ENCODE measurements at regions not wholly inside any gene's neighbourhood (a gene's known extent, or its start where the extent isn't known, plus 50 kb on each side); places are given as distances from the start of the nearest gene placed in this dataset.

DNA sequence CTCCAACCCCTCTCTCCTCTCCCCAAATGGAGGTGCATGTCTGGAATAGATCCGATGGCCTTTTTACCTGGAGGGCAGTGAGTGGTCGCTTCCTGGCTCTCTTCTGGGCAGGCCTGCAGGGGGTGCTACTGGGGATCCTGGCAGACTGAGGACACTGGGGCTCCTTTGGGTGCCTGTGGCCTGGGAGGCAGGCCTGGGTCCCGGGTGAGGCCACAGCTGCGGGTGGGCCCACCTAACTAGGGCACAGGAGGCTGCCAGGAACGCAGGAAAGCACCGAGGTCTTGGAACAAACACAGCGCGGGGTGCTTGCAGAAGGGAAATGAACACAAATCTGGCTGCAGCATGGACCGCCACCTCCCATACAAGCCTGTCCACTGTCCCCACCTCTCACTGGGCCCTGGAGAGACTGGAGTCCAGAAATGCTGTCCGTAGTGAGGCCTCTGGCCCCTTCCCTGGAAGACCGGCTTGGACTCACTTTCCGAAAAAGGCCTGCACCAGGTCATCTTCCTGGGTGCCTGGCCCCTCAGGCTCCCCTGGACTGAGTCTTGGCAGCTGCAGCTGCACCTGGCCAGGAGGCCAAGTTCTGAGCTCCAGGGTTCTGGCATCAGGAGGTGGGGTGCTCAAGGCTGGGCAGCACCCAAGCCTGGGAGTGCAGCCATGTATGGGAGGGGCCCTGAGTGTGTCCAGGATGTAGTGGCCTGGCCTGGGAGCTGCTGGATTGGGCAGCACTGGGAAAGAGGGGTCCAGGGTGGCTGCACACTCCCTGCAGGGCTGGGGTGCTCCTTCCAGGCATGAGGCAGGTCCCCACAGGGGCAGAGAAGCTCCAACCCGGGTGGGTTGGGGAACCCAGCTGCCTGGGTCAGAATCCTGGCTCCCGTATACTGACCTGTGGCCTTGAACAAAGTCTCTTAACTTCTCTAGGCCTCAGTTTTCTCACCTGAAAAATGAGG is 195.1 kb downstream of the IRF8 start:
- CTCF ChIA-PET = no interaction called here
- intact Hi-C loops (cut with micrococcal nuclease) = no loop called here

DNA sequence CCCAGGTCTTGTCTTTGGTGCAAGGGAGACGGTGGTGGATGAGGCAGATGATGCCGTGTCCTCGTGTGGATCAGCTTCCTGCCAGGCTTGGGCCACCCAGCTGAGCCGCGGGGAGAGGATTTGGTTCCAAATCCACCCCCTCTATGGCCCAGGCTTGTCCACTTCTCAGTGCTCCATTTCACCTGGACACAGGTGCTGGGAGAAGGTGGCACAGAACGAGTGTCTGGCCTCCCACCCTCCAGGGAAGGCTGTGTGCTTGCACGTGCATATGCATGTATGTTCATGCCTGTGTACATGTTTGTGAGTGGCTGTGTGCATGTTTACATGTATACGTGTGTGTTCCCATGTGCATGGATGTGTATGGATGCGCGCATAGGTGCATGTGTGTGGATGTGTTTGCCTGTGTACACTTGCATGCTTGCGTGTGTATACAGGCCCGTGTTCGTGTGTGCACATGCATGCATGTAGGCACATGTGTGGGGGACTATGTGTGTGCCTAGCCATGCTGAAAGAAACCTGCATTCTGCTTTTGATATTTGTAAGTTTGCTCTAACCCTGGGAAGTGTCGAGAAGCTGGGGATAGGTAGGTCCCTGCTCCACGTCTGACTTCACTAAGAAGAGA is 196.3 kb downstream of the IRF8 start:
- ChIA-PET CTCF (no interaction called here), POLR2A (ENCODE audit: unreplicated experiment) (no interaction called here)
- no peak overlapping the region for H3K4me2 ChIP-seq (ENCODE audit: low read length)
- ATAC-seq = no peak
- no peaks in the 10 kb centered on the region for H3K36me3 ChIP-seq (ENCODE audit: low read depth, low read length)
- H4K20me1 ChIP-seq (ENCODE audit: low read length) = no peaks in the 10 kb centered on the region
- no peak overlapping the region for H3K27ac ChIP-seq (ENCODE audit: low read length)
- peaks cover 16% of the 10 kb centered on the region; the same call in 1 of the 2 replicates for H3K27me3 ChIP-seq (ENCODE audit: low read length)
- H3K4me1 ChIP-seq (ENCODE audit: insufficient read depth, low read length) = no peaks in the 10 kb centered on the region
- intact Hi-C loops (cut with micrococcal nuclease) = no loop called here
- no peaks in the 10 kb centered on the region for H3K9me2 ChIP-seq (replicated peaks; ENCODE audit: low read length)
- H3K9me3 ChIP-seq (ENCODE audit: low read length) = no peaks in the 10 kb centered on the region
- TF ChIP-seq EZH2phosphoT487 (IDR thresholded peaks at IDR 0.05; ENCODE audit: borderline replicate concordance, low read length) (no peak), EZH2 (IDR thresholded peaks at IDR 0.05; ENCODE audit: low read length, unreplicated experiment) (no peak)
- TF ChIP-seq, protein P1, sequence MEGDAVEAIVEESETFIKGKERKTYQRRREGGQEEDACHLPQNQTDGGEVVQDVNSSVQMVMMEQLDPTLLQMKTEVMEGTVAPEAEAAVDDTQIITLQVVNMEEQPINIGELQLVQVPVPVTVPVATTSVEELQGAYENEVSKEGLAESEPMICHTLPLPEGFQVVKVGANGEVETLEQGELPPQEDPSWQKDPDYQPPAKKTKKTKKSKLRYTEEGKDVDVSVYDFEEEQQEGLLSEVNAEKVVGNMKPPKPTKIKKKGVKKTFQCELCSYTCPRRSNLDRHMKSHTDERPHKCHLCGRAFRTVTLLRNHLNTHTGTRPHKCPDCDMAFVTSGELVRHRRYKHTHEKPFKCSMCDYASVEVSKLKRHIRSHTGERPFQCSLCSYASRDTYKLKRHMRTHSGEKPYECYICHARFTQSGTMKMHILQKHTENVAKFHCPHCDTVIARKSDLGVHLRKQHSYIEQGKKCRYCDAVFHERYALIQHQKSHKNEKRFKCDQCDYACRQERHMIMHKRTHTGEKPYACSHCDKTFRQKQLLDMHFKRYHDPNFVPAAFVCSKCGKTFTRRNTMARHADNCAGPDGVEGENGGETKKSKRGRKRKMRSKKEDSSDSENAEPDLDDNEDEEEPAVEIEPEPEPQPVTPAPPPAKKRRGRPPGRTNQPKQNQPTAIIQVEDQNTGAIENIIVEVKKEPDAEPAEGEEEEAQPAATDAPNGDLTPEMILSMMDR (conservative IDR thresholded peaks at IDR 0.05; ENCODE audit: low read depth, low read length) = no peak
- H3K9ac ChIP-seq (ENCODE audit: low read length) = no peak overlapping the region
- no peak overlapping the region for H3K4me3 ChIP-seq (ENCODE audit: low read length)
- no peaks in the 10 kb centered on the region for H3K79me2 ChIP-seq (ENCODE audit: low read length)
- DNase-seq = no peak
- H2AFZ ChIP-seq (ENCODE audit: low read length) = no peak overlapping the region
- H3F3A ChIP-seq (ENCODE audit: low read length, unreplicated experiment) = no peaks in the 10 kb centered on the region
- BruUV-seq (replicated peaks) = no TSS peak

More for the DNA sequence above, 195.1 kb downstream of the IRF8 start:
- Histone ChIP-seq H3K4me3 (ENCODE audit: low read length) (no peak overlapping the region), H3K36me3 (ENCODE audit: low read depth, low read length) (no peaks in the 10 kb centered on the region), H3K4me2 (ENCODE audit: low read length) (no peak overlapping the region), H3K27ac (ENCODE audit: low read length) (no peak overlapping the region), H3K9me2 (replicated peaks; ENCODE audit: low read length) (no peaks in the 10 kb centered on the region), H3K9ac (ENCODE audit: low read length) (no peak overlapping the region), H4K20me1 (ENCODE audit: low read length) (no peaks in the 10 kb centered on the region), H3K79me2 (ENCODE audit: low read length) (no peaks in the 10 kb centered on the region), H3K4me1 (ENCODE audit: insufficient read depth, low read length) (no peaks in the 10 kb centered on the region), H3F3A (ENCODE audit: low read length, unreplicated experiment) (no peaks in the 10 kb centered on the region), H3K9me3 (ENCODE audit: low read length) (no peaks in the 10 kb centered on the region), H2AFZ (ENCODE audit: low read length) (no peak overlapping the region), H3K27me3 (ENCODE audit: low read length) (peaks cover 16% of the 10 kb centered on the region; the same call in 1 of the 2 replicates)
- no peak for DNase-seq
- no TSS peak for BruUV-seq (replicated peaks)
- ATAC-seq = no peak
- no peak for TF ChIP-seq EZH2phosphoT487 (IDR thresholded peaks at IDR 0.05; ENCODE audit: borderline replicate concordance, low read length)
- POLR2A ChIA-PET (ENCODE audit: unreplicated experiment) = no interaction called here

DNA sequence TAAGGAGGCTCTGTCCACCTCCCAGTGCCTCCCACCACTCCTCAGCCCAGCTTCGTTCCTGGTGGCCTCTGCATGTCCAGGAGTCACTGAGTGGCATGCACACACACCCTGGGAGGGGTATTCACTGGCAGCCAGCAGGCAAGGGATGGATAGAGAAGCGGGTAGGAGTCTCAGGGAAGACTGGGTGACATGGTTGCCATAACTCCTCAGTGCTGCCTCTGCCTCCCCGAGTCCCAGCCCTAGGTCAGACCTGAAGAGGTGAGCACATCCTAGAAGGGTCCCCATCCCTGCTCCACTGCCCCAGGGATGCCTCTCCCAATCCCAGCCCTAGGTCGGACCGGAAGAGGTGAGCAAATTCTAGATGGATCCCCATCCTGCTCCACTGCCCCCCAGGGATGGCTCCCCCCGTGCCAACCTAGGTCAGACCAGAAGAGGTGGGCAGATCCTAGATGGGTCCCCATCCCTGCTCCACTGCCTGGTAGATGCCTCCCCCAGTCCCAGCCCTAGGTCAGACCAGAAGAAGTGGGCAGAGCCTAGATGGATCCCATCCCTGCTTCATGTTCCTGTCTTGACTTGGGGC is 197.0 kb downstream of the IRF8 start:
- ChIA-PET POLR2A (ENCODE audit: unreplicated experiment) (no interaction called here), CTCF (no interaction called here)
- Histone ChIP-seq H3K9ac (ENCODE audit: low read length) (no peak overlapping the region), H3K27ac (ENCODE audit: low read length) (no peak overlapping the region), H3K4me2 (ENCODE audit: low read length) (no peak overlapping the region), H3K27me3 (ENCODE audit: low read length) (peaks cover 16% of the 10 kb centered on the region; the same call in 1 of the 2 replicates), H3K4me3 (ENCODE audit: low read length) (no peak overlapping the region), H3K4me1 (ENCODE audit: insufficient read depth, low read length) (no peaks in the 10 kb centered on the region), H3K79me2 (ENCODE audit: low read length) (no peaks in the 10 kb centered on the region), H3K36me3 (ENCODE audit: low read depth, low read length) (no peaks in the 10 kb centered on the region), H2AFZ (ENCODE audit: low read length) (no peak overlapping the region), H3K9me2 (replicated peaks; ENCODE audit: low read length) (no peaks in the 10 kb centered on the region), H3F3A (ENCODE audit: low read length, unreplicated experiment) (no peaks in the 10 kb centered on the region), H3K9me3 (ENCODE audit: low read length) (no peaks in the 10 kb centered on the region), H4K20me1 (ENCODE audit: low read length) (no peaks in the 10 kb centered on the region)
- intact Hi-C loops (cut with micrococcal nuclease) = no loop called here
- DNase-seq (no peak), ATAC-seq (no peak)
- no TSS peak for BruUV-seq (replicated peaks)
- TF ChIP-seq, protein P1 (conservative IDR thresholded peaks at IDR 0.05; ENCODE audit: low read depth, low read length) = no peak
- TF ChIP-seq EZH2phosphoT487 (IDR thresholded peaks at IDR 0.05; ENCODE audit: borderline replicate concordance, low read length) (no peak), EZH2 (IDR thresholded peaks at IDR 0.05; ENCODE audit: low read length, unreplicated experiment) (no peak)

All from PC-3 (cell line).